IMR-90 (cell line): ENCODE measurements at regions not wholly inside any gene's neighbourhood (a gene's known extent, or its start where the extent isn't known, plus 50 kb on each side); places are given as distances from the start of the nearest gene placed in this dataset.

Experiments used
- ATAC-seq: fragments of 200-7000 bp; cut with Tn5 transposase; 2 replicates; pipeline ENCODE4 v1.9.1; 2020; ENCODE audit warnings: low read depth, mild to moderate bottlenecking, moderate library complexity
- BruUV-seq: library from RNA; stranded (reverse); fragments of 400-500 nt; replicated peaks from 2 replicates; lab custom pipeline; 2021; lab: Mats Ljungman, UMichigan
- CTCF ChIA-PET: fragments of 300-600 bp; formaldehyde crosslinking; extraction: SDS; loops from one replicate; lab custom pipeline; 2021; ENCODE audit warnings: antibody characterized with exemption; lab: Yijun Ruan, JAX
- POLR2A ChIA-PET: fragments of 300-600 bp; sonication (Branson Sonifier 250); formaldehyde crosslinking; loops from one replicate; lab custom pipeline; 2022; ENCODE audit warnings: antibody characterized with exemption; ENCODE audit not compliant: unreplicated experiment; lab: Charles Lee
- DNase-seq: peaks from one replicate; pipeline ENCODE4 v3.0.0; 2013
- H2AFZ ChIP-seq: replicated peaks from 2 replicates; pipeline ENCODE3; 2013; ENCODE audit warnings: low read length, mild to moderate bottlenecking; ENCODE audit not compliant: poor library complexity
- H2AK5ac ChIP-seq: 2 replicates; pipeline ENCODE4 v1.6.1; 2013; ENCODE audit warnings: low read depth, low read length, inconsistent platforms
- H2AK9ac ChIP-seq: replicated peaks from 2 replicates; pipeline ENCODE3; 2013; ENCODE audit warnings: mild to moderate bottlenecking, low read depth, low read length, moderate library complexity; ENCODE audit not compliant: poor library complexity
- H2BK120ac ChIP-seq: 2 replicates; pipeline ENCODE4 v1.6.1; 2013; ENCODE audit warnings: low read depth, low read length, inconsistent platforms
- H2BK15ac ChIP-seq: 3 replicates; pipeline ENCODE4 v1.6.1; 2013; ENCODE audit warnings: low read depth, low read length, inconsistent platforms
- H2BK20ac ChIP-seq: 2 replicates; pipeline ENCODE4 v1.6.1; 2013; ENCODE audit warnings: low read depth, mild to moderate bottlenecking, inconsistent platforms, low read length, moderate library complexity
- H2BK5ac ChIP-seq: 2 replicates; pipeline ENCODE4 v1.6.1; 2013; ENCODE audit warnings: mild to moderate bottlenecking, low read depth, low read length, inconsistent platforms; ENCODE audit not compliant: poor library complexity, severe bottlenecking
- H3K14ac ChIP-seq: replicated peaks from 2 replicates; pipeline ENCODE4 v1.6.1; 2013; ENCODE audit warnings: low read depth, low read length, inconsistent platforms
- H3K18ac ChIP-seq: 2 replicates; pipeline ENCODE4 v1.6.1; 2013; ENCODE audit warnings: low read depth, low read length, control low read depth
- H3K23ac ChIP-seq: 2 replicates; pipeline ENCODE4 v1.6.1; 2013; ENCODE audit warnings: low read depth, low read length, inconsistent platforms
- H3K27ac ChIP-seq: 2 replicates; pipeline ENCODE4 v1.5.1; 2013; ENCODE audit warnings: mild to moderate bottlenecking, control low read depth, low read length; ENCODE audit not compliant: insufficient read depth
- H3K27me3 ChIP-seq: 2 replicates; pipeline ENCODE4 v1.6.1; 2013; ENCODE audit warnings: low read length; ENCODE audit not compliant: control insufficient read depth, insufficient read depth
- H3K36me3 ChIP-seq: 2 replicates; pipeline ENCODE4 v1.6.1; 2013; ENCODE audit warnings: low read length, mixed read lengths; ENCODE audit not compliant: control insufficient read depth, insufficient read depth
- H3K4ac ChIP-seq: 2 replicates; pipeline ENCODE4 v1.6.1; 2013; ENCODE audit warnings: low read depth, low read length, inconsistent platforms
- H3K4me1 ChIP-seq: 2 replicates; pipeline ENCODE4 v1.6.1; 2013; ENCODE audit warnings: low read length, mixed read lengths; ENCODE audit not compliant: control insufficient read depth, insufficient read depth
- H3K4me2 ChIP-seq: 2 replicates; pipeline ENCODE4 v1.6.1; 2013; ENCODE audit warnings: low read depth, mild to moderate bottlenecking, control low read depth, low read length, moderate library complexity
- H3K4me3 ChIP-seq: 2 replicates; pipeline ENCODE4 v1.5.1; 2013; ENCODE audit warnings: low read depth, mild to moderate bottlenecking, control low read depth, low read length, moderate library complexity; ENCODE audit not compliant: insufficient read depth
- H3K56ac ChIP-seq: 2 replicates; pipeline ENCODE4 v1.6.1; 2013; ENCODE audit warnings: low read length, inconsistent platforms; ENCODE audit not compliant: insufficient read depth; ENCODE audit errors: extremely low read depth
- H3K79me1 ChIP-seq, 2 experiments: 2 replicates each; pipeline ENCODE4 v1.6.1; 2013; ENCODE audit warnings: low read length in 2 of 2, inconsistent platforms in 1 of 2, low read depth in 1 of 2
- H3K9ac ChIP-seq: 2 replicates; pipeline ENCODE4 v1.6.1; 2013; ENCODE audit warnings: low read depth, low read length, control low read depth
- H3K9me1 ChIP-seq: 2 replicates; pipeline ENCODE4 v1.6.1; 2013; ENCODE audit warnings: low read length, inconsistent platforms; ENCODE audit not compliant: insufficient read depth
- H3K9me3 ChIP-seq: 2 replicates; pipeline ENCODE4 v1.6.1; 2013; ENCODE audit warnings: low read length; ENCODE audit not compliant: control insufficient read depth, insufficient read depth
- H4K20me1 ChIP-seq: 2 replicates; pipeline ENCODE4 v1.6.1; 2013; ENCODE audit warnings: low read length, inconsistent platforms; ENCODE audit not compliant: insufficient read depth
- H4K5ac ChIP-seq: 2 replicates; pipeline ENCODE4 v1.6.1; 2013; ENCODE audit warnings: mild to moderate bottlenecking, low read depth, low read length, control low read depth
- H4K8ac ChIP-seq, 2 experiments: 2 replicates each; pipeline ENCODE4 v1.6.1; 2013; ENCODE audit warnings: low read depth in 2 of 2, low read length in 2 of 2, control low read depth in 1 of 2, inconsistent platforms in 1 of 2
- H4K91ac ChIP-seq: 2 replicates; pipeline ENCODE4 v1.6.1; 2013; ENCODE audit warnings: low read depth, low read length, inconsistent platforms; ENCODE audit not compliant: insufficient read depth
- BHLHE40 ChIP-seq: fragments of 150-350 bp; IDR thresholded peaks from 2 replicates; pipeline ENCODE4 v1.6.1; 2016; ENCODE audit warnings: mild to moderate bottlenecking, low read depth, low read length
- CEBPB ChIP-seq: IDR thresholded peaks from 2 replicates; pipeline ENCODE4 v1.6.1; 2012; ENCODE audit warnings: low read depth, low read length, improper control_type of control experiment
- MAFK ChIP-seq: IDR thresholded peaks from 2 replicates; pipeline ENCODE4 v1.6.1; 2012; ENCODE audit warnings: low read depth, low read length, improper control_type of control experiment
- MAZ ChIP-seq: IDR thresholded peaks from 2 replicates; pipeline ENCODE4 v1.6.1; 2012; ENCODE audit warnings: low read depth, mild to moderate bottlenecking, low read length, improper control_type of control experiment, moderate library complexity, borderline replicate concordance
- MXI1 ChIP-seq: IDR thresholded peaks from 2 replicates; pipeline ENCODE4 v1.6.1; 2012; ENCODE audit warnings: low read depth, mild to moderate bottlenecking, low read length, moderate library complexity, borderline replicate concordance
- NFE2L2 ChIP-seq: fragments of 150-350 bp; IDR thresholded peaks from 2 replicates; pipeline ENCODE4 v1.6.1; 2016; ENCODE audit warnings: low read depth, mild to moderate bottlenecking, low read length
- RAD21 ChIP-seq: IDR thresholded peaks from 2 replicates; pipeline ENCODE4 v1.6.1; 2012; ENCODE audit warnings: low read length, improper control_type of control experiment
- RFX5 ChIP-seq: IDR thresholded peaks from 2 replicates; pipeline ENCODE4 v1.8.0; 2012; ENCODE audit warnings: low read depth, mild to moderate bottlenecking, low read length, moderate library complexity
- SMC3 ChIP-seq: fragments of 150-350 bp; IDR thresholded peaks from 2 replicates; pipeline ENCODE4 v1.6.1; 2016; ENCODE audit warnings: low read depth, mild to moderate bottlenecking, antibody characterized with exemption, low read length, moderate library complexity
- WGBS, 2 experiments: methylation state at CpG; one replicate each; pipeline versions ENCODE4 v1.1.5 to v1.1.7; 2013; ENCODE audit warnings: missing lambda C conversion rate in 2 of 2; ENCODE audit not compliant: insufficient read length in 1 of 2; ENCODE audit errors: extremely low coverage in 2 of 2; 5-methylcytosine and 5-hydroxymethylcytosine counted together
- dilution Hi-C: fragments of 300-500 bp; cut with HindIII; formaldehyde crosslinking; loops from one replicate; pipeline ENCODE4 v1.14.3; 2018; ENCODE audit warnings: low sequenced_read_pairs; ENCODE audit not compliant: unreplicated experiment
- in situ Hi-C: fragments of 300-500 bp; cut with MboI; formaldehyde crosslinking; loops from 3 replicates; pipeline ENCODE4 v1.14.3; 2019; ENCODE audit warnings: low sequenced_read_pairs, inconsistent platforms, mixed read lengths
- intact Hi-C: fragments of 100-400 bp; cut with micrococcal nuclease; formaldehyde crosslinking; loops from 2 replicates; pipeline ENCODE4 v1.10.0; 2022
- TF ChIP-seq, protein P1 (sequence below): conservative IDR thresholded peaks from 2 replicates; pipeline ENCODE4 v1.5.1; 2012; ENCODE audit warnings: mild to moderate bottlenecking, low read depth, low read length, improper control_type of control experiment
- TF ChIP-seq, protein P2 (sequence below): fragments of 150-350 bp; IDR thresholded peaks from 2 replicates; pipeline ENCODE4 v1.6.1; 2017; ENCODE audit warnings: mild to moderate bottlenecking, antibody characterized with exemption, low read length, low read depth
- TF ChIP-seq, protein P3 (sequence below): fragments of 150-350 bp; IDR thresholded peaks from 2 replicates; pipeline ENCODE4 v1.6.1; 2016; ENCODE audit warnings: low read depth, mild to moderate bottlenecking, low read length, moderate library complexity, borderline replicate concordance

DNA sequence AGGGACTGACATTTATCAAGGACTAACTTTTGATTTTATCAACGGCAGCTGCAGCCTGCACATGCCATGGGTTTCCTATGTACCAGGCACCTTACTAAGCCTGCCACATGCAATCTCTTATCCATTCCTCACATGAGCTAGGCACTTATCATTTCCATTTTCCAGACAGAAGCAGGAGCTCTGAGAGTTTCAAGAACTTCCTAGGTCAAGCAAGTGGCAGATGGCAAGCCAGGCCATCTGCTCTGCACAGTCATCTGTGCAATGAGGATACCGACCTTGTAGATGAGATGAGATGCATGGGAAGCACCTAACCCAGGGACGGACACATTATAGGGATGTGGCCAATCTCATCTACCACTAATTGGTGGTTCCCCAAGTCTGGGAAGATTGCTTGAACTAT lies 339.4 kb upstream of the USP24 start:
- Histone ChIP-seq H3K27me3 (no peaks in the 10 kb centered on the region), H3K56ac (no peak overlapping the region), H4K91ac (no peak overlapping the region), H3K23ac (no peak overlapping the region), H3K4me1 (no peaks in the 10 kb centered on the region; the same call in 1 of the 2 replicates), H3K9me1 (no peaks in the 10 kb centered on the region), H2BK20ac (no peak overlapping the region), H3K9ac (no peak overlapping the region), H2BK120ac (no peak overlapping the region), H3K9me3 (peaks cover 3% of the 10 kb centered on the region; the same call in 1 of the 2 replicates), H2BK5ac (no peak overlapping the region), H3K4ac (no peak overlapping the region), H3K36me3 (no peaks in the 10 kb centered on the region), H3K4me2 (no peak overlapping the region), H3K79me1 (no peaks in the 10 kb centered on the region), H2AK9ac (no peak overlapping the region), H3K14ac (no peak overlapping the region), H2BK15ac (no peak overlapping the region), H2AFZ (no peak overlapping the region), H3K27ac (no peak overlapping the region), H3K4me3 (no peak overlapping the region), H2AK5ac (no peak overlapping the region), H4K5ac (no peak overlapping the region), H4K8ac (no peak overlapping the region), H4K20me1 (no peaks in the 10 kb centered on the region), H3K18ac (no peak overlapping the region)
- dilution Hi-C loops, result no loop called here
- DNase-seq (no peak), ATAC-seq (no peak)
- BruUV-seq, result no TSS peak
- WGBS, 2 experiments, result no CpG with 5 or more reads among the region's 3 CpGs
- ChIA-PET POLR2A (no interaction called here), CTCF (no interaction called here)
- intact Hi-C loops, result no loop called here
- TF ChIP-seq CEBPB (no peak), BHLHE40 (no peak), SMC3 (no peak), MAZ (no peak), RFX5 (no peak), NFE2L2 (no peak), RAD21 (no peak), MAFK (no peak), MXI1 (no peak)
- TF ChIP-seq, protein P1, sequence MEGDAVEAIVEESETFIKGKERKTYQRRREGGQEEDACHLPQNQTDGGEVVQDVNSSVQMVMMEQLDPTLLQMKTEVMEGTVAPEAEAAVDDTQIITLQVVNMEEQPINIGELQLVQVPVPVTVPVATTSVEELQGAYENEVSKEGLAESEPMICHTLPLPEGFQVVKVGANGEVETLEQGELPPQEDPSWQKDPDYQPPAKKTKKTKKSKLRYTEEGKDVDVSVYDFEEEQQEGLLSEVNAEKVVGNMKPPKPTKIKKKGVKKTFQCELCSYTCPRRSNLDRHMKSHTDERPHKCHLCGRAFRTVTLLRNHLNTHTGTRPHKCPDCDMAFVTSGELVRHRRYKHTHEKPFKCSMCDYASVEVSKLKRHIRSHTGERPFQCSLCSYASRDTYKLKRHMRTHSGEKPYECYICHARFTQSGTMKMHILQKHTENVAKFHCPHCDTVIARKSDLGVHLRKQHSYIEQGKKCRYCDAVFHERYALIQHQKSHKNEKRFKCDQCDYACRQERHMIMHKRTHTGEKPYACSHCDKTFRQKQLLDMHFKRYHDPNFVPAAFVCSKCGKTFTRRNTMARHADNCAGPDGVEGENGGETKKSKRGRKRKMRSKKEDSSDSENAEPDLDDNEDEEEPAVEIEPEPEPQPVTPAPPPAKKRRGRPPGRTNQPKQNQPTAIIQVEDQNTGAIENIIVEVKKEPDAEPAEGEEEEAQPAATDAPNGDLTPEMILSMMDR, result no peak
- TF ChIP-seq, protein P2, sequence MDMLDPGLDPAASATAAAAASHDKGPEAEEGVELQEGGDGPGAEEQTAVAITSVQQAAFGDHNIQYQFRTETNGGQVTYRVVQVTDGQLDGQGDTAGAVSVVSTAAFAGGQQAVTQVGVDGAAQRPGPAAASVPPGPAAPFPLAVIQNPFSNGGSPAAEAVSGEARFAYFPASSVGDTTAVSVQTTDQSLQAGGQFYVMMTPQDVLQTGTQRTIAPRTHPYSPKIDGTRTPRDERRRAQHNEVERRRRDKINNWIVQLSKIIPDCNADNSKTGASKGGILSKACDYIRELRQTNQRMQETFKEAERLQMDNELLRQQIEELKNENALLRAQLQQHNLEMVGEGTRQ, result no peak
- TF ChIP-seq, protein P3, sequence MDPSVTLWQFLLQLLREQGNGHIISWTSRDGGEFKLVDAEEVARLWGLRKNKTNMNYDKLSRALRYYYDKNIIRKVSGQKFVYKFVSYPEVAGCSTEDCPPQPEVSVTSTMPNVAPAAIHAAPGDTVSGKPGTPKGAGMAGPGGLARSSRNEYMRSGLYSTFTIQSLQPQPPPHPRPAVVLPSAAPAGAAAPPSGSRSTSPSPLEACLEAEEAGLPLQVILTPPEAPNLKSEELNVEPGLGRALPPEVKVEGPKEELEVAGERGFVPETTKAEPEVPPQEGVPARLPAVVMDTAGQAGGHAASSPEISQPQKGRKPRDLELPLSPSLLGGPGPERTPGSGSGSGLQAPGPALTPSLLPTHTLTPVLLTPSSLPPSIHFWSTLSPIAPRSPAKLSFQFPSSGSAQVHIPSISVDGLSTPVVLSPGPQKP, result no peak
- in situ Hi-C loops, result no loop called here
